Suprapubic skin (tissue), 3 donors: ENCODE measurements at regions not wholly inside any gene's neighbourhood (a gene's known extent, or its start where the extent isn't known, plus 50 kb on each side); places are given as distances from the start of the nearest gene placed in this dataset.

Experiments
- CTCF ChIP-seq, 2 donors: fragments of 200-600 bp in 1 of 2; fragments of 450-650 bp in 1 of 2; sonication (generic) in 1 of 2; IDR thresholded peaks; one replicate each; pipeline ENCODE4 v1.5.1; 2016 to 2019; ENCODE audit warnings: antibody characterized with exemption in 2 of 2, mild to moderate bottlenecking in 1 of 2, moderate library complexity in 1 of 2
- POLR2A ChIP-seq, 2 donors: fragments of 450-650 bp; IDR thresholded peaks; one replicate each; pipeline ENCODE4 v1.6.1; 2017; ENCODE audit warnings: antibody characterized with exemption in 2 of 2, mild to moderate bottlenecking in 2 of 2, moderate library complexity in 2 of 2

GRCh38 chr2:34305587-34305986 is 706.5 kb upstream of the FAM98A start:
- no peak for TF ChIP-seq CTCF (IDR thresholded peaks at IDR 0.05)
- no peak for TF ChIP-seq POLR2A (IDR thresholded peaks at IDR 0.05)
